ENCODE measurements at regions not wholly inside any gene's neighbourhood (a gene's known extent, or its start where the extent isn't known, plus 50 kb on each side); places are given as distances from the start of the nearest gene placed in this dataset.

DNA sequence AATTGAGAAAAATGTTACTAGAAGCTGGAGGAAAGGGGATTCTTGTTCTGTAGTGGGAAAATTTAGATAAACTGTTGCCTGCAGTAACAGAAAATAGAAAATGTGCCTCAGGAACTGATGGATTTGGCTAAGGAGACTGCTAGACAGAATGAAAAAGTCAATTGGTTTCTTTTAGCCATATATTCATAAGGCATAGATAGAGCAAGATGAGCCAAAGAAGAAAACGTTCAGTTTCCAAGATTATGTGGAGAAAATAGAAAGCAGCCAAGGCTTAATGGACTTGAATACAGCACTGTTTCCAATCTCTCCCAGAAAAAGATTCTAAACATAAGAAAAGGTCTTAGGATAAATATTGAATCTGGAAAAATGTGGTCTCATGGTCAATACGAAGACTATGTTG is 115.1 kb upstream of the TCF21 start:
- Histone ChIP-seq H3K9ac (ENCODE audit: low read depth, low read length) (no peak overlapping the region), H4K20me1 (ENCODE audit: insufficient read depth, low read length) (no peaks in the 10 kb centered on the region), H2AFZ (ENCODE audit: low read depth, low read length) (peak overlapping the region; percentile 26; the same call in 1 of the 2 replicates), H3K4me1 (ENCODE audit: insufficient read depth, low read length) (no peaks in the 10 kb centered on the region), H3K27ac (ENCODE audit: low read length) (no peak overlapping the region), H3K9me3 (ENCODE audit: insufficient read depth, low read length, severe bottlenecking) (no peaks in the 10 kb centered on the region), H3K79me2 (ENCODE audit: insufficient read depth, low read length) (no peaks in the 10 kb centered on the region), H3K4me2 (ENCODE audit: insufficient read depth, low read length) (no peak overlapping the region), H3K4me3 (ENCODE audit: low read depth in 1 of 2, low read length in 2 of 2) (no peak overlapping the region), H3K27me3 (ENCODE audit: insufficient read depth, low read length, poor library complexity) (no peaks in the 10 kb centered on the region), H3K36me3 (ENCODE audit: insufficient read depth, low read length) (no peaks in the 10 kb centered on the region)
- no peak for ATAC-seq (ENCODE audit: insufficient read depth, low read depth)
- DNase-seq: no peak
- TF ChIP-seq EZH2 (IDR thresholded peaks at IDR 0.05; ENCODE audit: borderline replicate concordance, low read depth, low read length, severe bottlenecking) (no peak), CTCF (IDR thresholded peaks at IDR 0.05; ENCODE audit: borderline replicate concordance, extremely low read depth, low read length, poor library complexity, severe bottlenecking) (no peak)

GRCh38 chr6:133774356-133774755 is 114.6 kb upstream of the TCF21 start:
- Histone ChIP-seq H3K9me3 (ENCODE audit: insufficient read depth, low read length, severe bottlenecking) (no peaks in the 10 kb centered on the region), H3K36me3 (ENCODE audit: insufficient read depth, low read length) (no peaks in the 10 kb centered on the region), H4K20me1 (ENCODE audit: insufficient read depth, low read length) (no peaks in the 10 kb centered on the region), H3K4me1 (ENCODE audit: insufficient read depth, low read length) (no peaks in the 10 kb centered on the region), H3K79me2 (ENCODE audit: insufficient read depth, low read length) (no peaks in the 10 kb centered on the region), H3K9ac (ENCODE audit: low read depth, low read length) (no peak overlapping the region), H3K27me3 (ENCODE audit: insufficient read depth, low read length, poor library complexity) (no peaks in the 10 kb centered on the region), H2AFZ (ENCODE audit: low read depth, low read length) (no peak overlapping the region), H3K4me3 (ENCODE audit: low read depth in 1 of 2, low read length in 2 of 2) (no peak overlapping the region), H3K27ac (ENCODE audit: low read length) (no peak overlapping the region), H3K4me2 (ENCODE audit: insufficient read depth, low read length) (no peak overlapping the region)
- ATAC-seq (ENCODE audit: insufficient read depth, low read depth) (peak; percentile 49; the same call in 2 of the 3 replicates), DNase-seq (no peak)
- TF ChIP-seq EZH2 (IDR thresholded peaks at IDR 0.05; ENCODE audit: borderline replicate concordance, low read depth, low read length, severe bottlenecking) (no peak), CTCF (IDR thresholded peaks at IDR 0.05; ENCODE audit: borderline replicate concordance, extremely low read depth, low read length, poor library complexity, severe bottlenecking) (no peak)

GRCh38 chr6:133778414-133779130 is 110.3 kb upstream of the TCF21 start:
- no peak overlapping the region for H3K9ac ChIP-seq (ENCODE audit: low read depth, low read length)
- TF ChIP-seq CTCF (IDR thresholded peaks at IDR 0.05; ENCODE audit: borderline replicate concordance, extremely low read depth, low read length, poor library complexity, severe bottlenecking) (no peak), EZH2 (IDR thresholded peaks at IDR 0.05; ENCODE audit: borderline replicate concordance, low read depth, low read length, severe bottlenecking) (no peak)
- DNase-seq (no peak), ATAC-seq (ENCODE audit: insufficient read depth, low read depth) (no peak)
- H3K9me3 ChIP-seq (ENCODE audit: insufficient read depth, low read length, severe bottlenecking): no peaks in the 10 kb centered on the region
- H3K4me1 ChIP-seq (ENCODE audit: insufficient read depth, low read length): no peaks in the 10 kb centered on the region
- H2AFZ ChIP-seq (ENCODE audit: low read depth, low read length): no peak overlapping the region
- H3K27ac ChIP-seq (ENCODE audit: low read length): no peak overlapping the region
- no peak overlapping the region for H3K4me2 ChIP-seq (ENCODE audit: insufficient read depth, low read length)
- no peaks in the 10 kb centered on the region for H4K20me1 ChIP-seq (ENCODE audit: insufficient read depth, low read length)
- no peak overlapping the region for H3K4me3 ChIP-seq (ENCODE audit: low read depth in 1 of 2, low read length in 2 of 2)
- H3K79me2 ChIP-seq (ENCODE audit: insufficient read depth, low read length): no peaks in the 10 kb centered on the region
- H3K27me3 ChIP-seq (ENCODE audit: insufficient read depth, low read length, poor library complexity): no peaks in the 10 kb centered on the region
- H3K36me3 ChIP-seq (ENCODE audit: insufficient read depth, low read length): no peaks in the 10 kb centered on the region

Measured in DND-41 (cell line).